Gastrocnemius medialis (tissue), 4 donors: ENCODE measurements at regions not wholly inside any gene's neighbourhood (a gene's known extent, or its start where the extent isn't known, plus 50 kb on each side); places are given as distances from the start of the nearest gene placed in this dataset.

Source experiments
- ATAC-seq, 2 donors: fragments of 150-250 bp; one replicate each; pipeline ENCODE4 v1.9.1; 2016
- DNase-seq, 2 donors: peaks; one replicate each; pipeline ENCODE4 v3.0.0-alpha.2; 2019
- H3K27ac ChIP-seq, 4 donors: fragments of 200-600 bp; sonication (generic); 1 replicate in 1 of 4; 2 replicates in 3 of 4; pipeline ENCODE4 v1.5.1; 2016 to 2018; ENCODE audit warnings: mild to moderate bottlenecking in 2 of 4, moderate library complexity in 1 of 4
- H3K27me3 ChIP-seq, 3 donors: fragments of 200-600 bp; sonication (generic) in 2 of 3; 1 replicate in 1 of 3; 2 replicates in 2 of 3; pipeline versions ENCODE4 v1.5.1 to v1.6.0; 2016 to 2019; ENCODE audit warnings: mild to moderate bottlenecking in 1 of 3, moderate library complexity in 1 of 3
- H3K36me3 ChIP-seq, 2 donors: fragments of 200-600 bp; sonication (generic) in 1 of 2; one replicate each; pipeline ENCODE4 v1.5.1; 2017 to 2018
- H3K4me1 ChIP-seq, 2 donors: fragments of 200-600 bp; sonication (generic) in 1 of 2; one replicate each; pipeline ENCODE4 v1.5.1; 2016 to 2017; ENCODE audit warnings: mild to moderate bottlenecking in 2 of 2
- H3K4me3 ChIP-seq, 4 donors: fragments of 200-600 bp; sonication (generic) in 3 of 4; 1 replicate in 1 of 4; 2 replicates in 3 of 4; pipeline ENCODE4 v1.5.1; 2016 to 2019; ENCODE audit warnings: mild to moderate bottlenecking in 2 of 4
- H3K9me3 ChIP-seq, 3 donors: fragments of 200-600 bp; sonication (generic) in 2 of 3; 1 replicate in 1 of 3; 2 replicates in 2 of 3; pipeline ENCODE4 v1.5.1; 2016 to 2019
- CTCF ChIP-seq, 5 experiments: fragments of 450-650 bp in 3 of 5; fragments of 200-600 bp in 2 of 5; sonication (generic) in 2 of 5; IDR thresholded peaks in 4 of 5; conservative IDR thresholded peaks in 1 of 5; 1 replicate in 4 of 5; 2 replicates in 1 of 5; pipeline ENCODE4 v1.5.1; 2016 to 2019; ENCODE audit warnings: antibody characterized with exemption in 5 of 5, mild to moderate bottlenecking in 3 of 5, moderate library complexity in 3 of 5
- POLR2A ChIP-seq, 2 donors: fragments of 450-650 bp; IDR thresholded peaks; one replicate each; pipeline ENCODE4 v1.6.1; 2017; ENCODE audit warnings: antibody characterized with exemption in 2 of 2, mild to moderate bottlenecking in 2 of 2, moderate library complexity in 2 of 2
- in situ Hi-C, 4 donors: fragments of 200-750 bp; cut with MboI; loops; one replicate each; pipeline versions ENCODE4 v1.15.0 to v1.8.0; 2017; ENCODE audit warnings: low sequenced_read_pairs in 4 of 4
- intact Hi-C: fragments of 100-400 bp; cut with DNase I; formaldehyde crosslinking; loops from one replicate; pipeline ENCODE4 v1.15.1; 2023; ENCODE audit warnings: low total_unique reads

DNA sequence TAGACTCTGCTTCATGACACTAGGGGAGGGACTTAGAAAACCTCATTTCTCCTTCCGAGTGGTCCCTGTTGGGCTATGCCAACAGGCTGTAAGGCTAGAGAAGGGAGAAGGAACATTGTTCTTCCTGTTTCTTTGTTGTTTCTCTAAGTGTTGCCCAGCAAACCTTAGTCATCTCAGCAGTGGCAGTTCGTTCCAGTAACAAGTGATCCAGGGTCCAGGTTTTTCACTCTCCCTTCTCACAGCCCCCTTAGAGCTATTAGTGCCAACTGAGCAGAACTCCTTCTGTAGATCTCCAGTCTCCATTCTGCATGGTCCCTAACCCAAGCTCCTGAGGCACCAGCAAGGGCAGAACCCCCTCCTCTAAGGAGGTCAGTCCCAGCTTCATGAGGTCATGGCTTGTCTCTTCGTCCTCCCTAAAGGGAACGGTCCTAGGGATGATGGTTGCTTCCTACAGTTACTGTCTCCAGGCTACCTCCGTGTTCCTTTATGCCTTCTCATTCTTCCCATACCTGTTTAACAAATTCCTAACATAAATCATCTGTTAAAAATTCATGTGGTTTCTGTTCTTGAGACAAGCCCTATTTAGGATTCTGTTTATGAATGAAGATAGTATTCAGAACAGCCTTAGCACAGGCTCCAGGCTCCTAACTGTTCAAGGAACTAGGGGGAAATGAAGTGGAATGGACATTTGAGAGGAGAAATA lies 168.6 kb upstream of the UBASH3B start:
- intact Hi-C loops, result no loop called here
- Histone ChIP-seq H3K4me3 (no peak overlapping the region), H3K4me1 (peaks cover 8 to 20% of the 10 kb centered on the region in 2 donors), H3K36me3 (no peaks in the 10 kb centered on the region), H3K27ac (no peak overlapping the region), H3K9me3 (peaks cover 0 to 7% (median 7%) of the 10 kb centered on the region in 3 donors), H3K27me3 (no peaks in the 10 kb centered on the region)
- in situ Hi-C loops, result no loop called here
- DNase-seq (no peak), ATAC-seq (no peak)
- TF ChIP-seq POLR2A (IDR thresholded peaks at IDR 0.05) (no peak), CTCF (IDR thresholded peaks at IDR 0.05 in 4 of 5, conservative IDR thresholded peaks at IDR 0.05 in 1 of 5) (no peak)

GRCh38 chr11:122478986-122479385 lies 176.5 kb upstream of the UBASH3B start:
- no peak overlapping the region for H3K27ac ChIP-seq
- H3K4me1 ChIP-seq, result no peaks in the 10 kb centered on the region
- no peak for ATAC-seq
- peaks cover 0 to 7% (median 7%) of the 10 kb centered on the region in 3 donors for H3K9me3 ChIP-seq
- H3K27me3 ChIP-seq, result no peaks in the 10 kb centered on the region
- intact Hi-C loops, result no loop called here
- in situ Hi-C loops, result no loop called here
- H3K4me3 ChIP-seq, result no peak overlapping the region
- no peaks in the 10 kb centered on the region for H3K36me3 ChIP-seq
- TF ChIP-seq POLR2A (IDR thresholded peaks at IDR 0.05) (no peak), CTCF (IDR thresholded peaks at IDR 0.05 in 4 of 5, conservative IDR thresholded peaks at IDR 0.05 in 1 of 5) (no peak)
- DNase-seq, result no peak

GRCh38 chr11:122468965-122469364 lies 186.6 kb upstream of the UBASH3B start:
- no peaks in the 10 kb centered on the region for H3K36me3 ChIP-seq
- in situ Hi-C loops, result no loop called here
- DNase-seq (no peak), ATAC-seq (no peak)
- TF ChIP-seq CTCF (IDR thresholded peaks at IDR 0.05 in 4 of 5, conservative IDR thresholded peaks at IDR 0.05 in 1 of 5) (no peak), POLR2A (IDR thresholded peaks at IDR 0.05) (no peak)
- no peak overlapping the region for H3K27ac ChIP-seq
- no peak overlapping the region for H3K4me3 ChIP-seq
- H3K9me3 ChIP-seq, result peaks cover 0 to under 1% (median 0%) of the 10 kb centered on the region in 3 donors
- intact Hi-C loops, result no loop called here
- H3K4me1 ChIP-seq, result no peaks in the 10 kb centered on the region
- H3K27me3 ChIP-seq, result no peaks in the 10 kb centered on the region

DNA sequence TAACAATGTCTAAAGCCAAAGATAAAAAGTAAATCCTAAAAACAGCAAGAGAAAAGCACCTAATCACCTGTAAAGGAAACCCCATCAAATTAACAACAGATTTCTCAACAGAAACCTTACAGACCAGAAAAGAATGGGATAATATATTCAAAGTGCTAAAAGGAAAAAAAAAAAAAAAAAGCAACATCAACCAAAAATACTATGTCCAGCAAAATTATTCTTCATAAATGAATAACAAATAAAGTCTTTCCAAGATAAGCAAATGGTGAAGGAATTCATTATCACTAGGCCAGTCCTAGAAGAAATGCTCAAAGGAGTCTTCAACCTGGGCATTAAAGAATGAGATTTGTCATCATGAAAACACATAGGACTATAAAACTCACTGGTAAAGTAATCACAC lies 192.0 kb upstream of the UBASH3B start:
- in situ Hi-C loops, result no loop called here
- Histone ChIP-seq H3K4me1 (no peaks in the 10 kb centered on the region), H3K9me3 (peaks cover 0 to 11% (median 0%) of the 10 kb centered on the region in 3 donors)

More for the DNA sequence above, 192.0 kb upstream of the UBASH3B start:
- H3K4me3 ChIP-seq, result no peak overlapping the region
- no peak overlapping the region for H3K27ac ChIP-seq
- ATAC-seq (no peak), DNase-seq (no peak)
- no peaks in the 10 kb centered on the region for H3K27me3 ChIP-seq
- TF ChIP-seq POLR2A (IDR thresholded peaks at IDR 0.05), result no peak
- TF ChIP-seq CTCF (IDR thresholded peaks at IDR 0.05 in 4 of 5, conservative IDR thresholded peaks at IDR 0.05 in 1 of 5), result no peak
- intact Hi-C loops, result no loop called here
- no peaks in the 10 kb centered on the region for H3K36me3 ChIP-seq
